ENCODE measurements at regions not wholly inside any gene's neighbourhood (a gene's known extent, or its start where the extent isn't known, plus 50 kb on each side); places are given as distances from the start of the nearest gene placed in this dataset.
A peak's percentile ranks its signal among the peaks of the same experiment; 100 is the strongest.

- H3K4me1 ChIP-seq (ENCODE audit: control insufficient read depth, extremely low read depth, insufficient read depth, low read length) = no peaks in the 10 kb centered on the region
- peak overlapping the region; percentile 63 for H2AFZ ChIP-seq (ENCODE audit: low read depth, low read length)
- H3K36me3 ChIP-seq (ENCODE audit: control insufficient read depth in 2 of 2, extremely low read depth in 1 of 2, insufficient read depth in 2 of 2, low read length in 2 of 2) = no peaks in the 10 kb centered on the region
- H3K4me3 ChIP-seq (replicated peaks in 1 of 3; ENCODE audit: insufficient read depth in 1 of 3, low read depth in 1 of 3, low read length in 3 of 3) = no peak overlapping the region
- DNase-seq (ENCODE audit: low read depth, low spot score) (peak; percentile 53), FAIRE-seq (peak; percentile 85)
- dilution Hi-C loops (cut with MboI; ENCODE audit: extremely low pct_ligation_motif_present, low sequenced_read_pairs) = no loop called here
- CTCF ChIA-PET = interaction anchor here (0.6 to 11.7 kb wide), 27 partner anchors 8 to 903 kb away, joined by 3 to 335 read pairs (median 4); no protein-coding TSS in a partner anchor
- BruUV-seq (replicated peaks) = no TSS peak
- intact Hi-C loops (cut with micrococcal nuclease) = loop anchor here (1.0 to 10.0 kb wide), 3 partner anchors 719 to 900 kb away; no protein-coding TSS in a partner anchor
- peak overlapping the region; percentile 30 for H3K4me2 ChIP-seq (ENCODE audit: insufficient read depth, low read length)
- no peaks in the 10 kb centered on the region for H3K9me1 ChIP-seq (replicated peaks; ENCODE audit: control insufficient read depth, extremely low read depth, insufficient read depth, low read length)
- no peaks in the 10 kb centered on the region for H3K9me3 ChIP-seq (replicated peaks; ENCODE audit: control insufficient read depth, insufficient read depth, low read length)
- POLR2A ChIA-PET = no interaction called here
- TF ChIP-seq FOS (IDR thresholded peaks at IDR 0.05; ENCODE audit: borderline replicate concordance, insufficient read depth, low read length) = no peak
- TF ChIP-seq, protein P1, sequence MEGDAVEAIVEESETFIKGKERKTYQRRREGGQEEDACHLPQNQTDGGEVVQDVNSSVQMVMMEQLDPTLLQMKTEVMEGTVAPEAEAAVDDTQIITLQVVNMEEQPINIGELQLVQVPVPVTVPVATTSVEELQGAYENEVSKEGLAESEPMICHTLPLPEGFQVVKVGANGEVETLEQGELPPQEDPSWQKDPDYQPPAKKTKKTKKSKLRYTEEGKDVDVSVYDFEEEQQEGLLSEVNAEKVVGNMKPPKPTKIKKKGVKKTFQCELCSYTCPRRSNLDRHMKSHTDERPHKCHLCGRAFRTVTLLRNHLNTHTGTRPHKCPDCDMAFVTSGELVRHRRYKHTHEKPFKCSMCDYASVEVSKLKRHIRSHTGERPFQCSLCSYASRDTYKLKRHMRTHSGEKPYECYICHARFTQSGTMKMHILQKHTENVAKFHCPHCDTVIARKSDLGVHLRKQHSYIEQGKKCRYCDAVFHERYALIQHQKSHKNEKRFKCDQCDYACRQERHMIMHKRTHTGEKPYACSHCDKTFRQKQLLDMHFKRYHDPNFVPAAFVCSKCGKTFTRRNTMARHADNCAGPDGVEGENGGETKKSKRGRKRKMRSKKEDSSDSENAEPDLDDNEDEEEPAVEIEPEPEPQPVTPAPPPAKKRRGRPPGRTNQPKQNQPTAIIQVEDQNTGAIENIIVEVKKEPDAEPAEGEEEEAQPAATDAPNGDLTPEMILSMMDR (IDR thresholded peaks at IDR 0.05; ENCODE audit: extremely low read depth in 1 of 2, insufficient read depth in 1 of 2, low read depth in 1 of 2, low read length in 2 of 2) = peak; percentile 50 to 61
- H3K9ac ChIP-seq (replicated peaks; ENCODE audit: extremely low read depth, insufficient read depth, low read length) = no peak overlapping the region
- no peak overlapping the region for H3K27ac ChIP-seq (ENCODE audit: insufficient read depth, low read depth, low read length)
- no peaks in the 10 kb centered on the region for H3K79me2 ChIP-seq (ENCODE audit: control insufficient read depth, insufficient read depth, low read length)
- peaks cover 15 to 17% of the 10 kb centered on the region in 2 experiments for H3K27me3 ChIP-seq (ENCODE audit: control insufficient read depth in 2 of 2, insufficient read depth in 2 of 2, low read length in 2 of 2)
- no peaks in the 10 kb centered on the region for H4K20me1 ChIP-seq (replicated peaks; ENCODE audit: control insufficient read depth, extremely low read depth, insufficient read depth, low read length)
Observed at GRCh38 chr7:42843205-42843800, 68.6 kb downstream of the C7orf25 start.

DNA sequence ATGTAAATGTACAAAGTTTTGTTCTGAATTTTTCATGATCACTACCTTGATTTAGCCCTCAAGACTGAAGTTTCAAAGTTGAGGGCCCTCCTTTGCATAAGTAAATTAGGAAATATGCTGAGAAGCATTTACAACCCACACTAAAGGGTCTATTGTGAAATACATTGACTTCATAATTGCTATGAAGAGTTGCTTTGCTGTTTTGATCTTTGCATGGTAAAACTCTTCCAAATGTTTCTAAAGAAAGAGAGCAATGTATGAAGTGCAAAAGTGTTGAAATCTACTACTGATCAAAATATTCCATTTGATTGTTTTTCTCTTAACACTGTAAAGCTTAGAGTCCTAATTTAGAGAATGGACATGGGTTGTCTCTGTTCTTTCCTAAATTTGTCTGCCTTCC is 77.2 kb downstream of the C7orf25 start:
- POLR2A ChIA-PET = no interaction called here

More for the DNA sequence above, 77.2 kb downstream of the C7orf25 start:
- Histone ChIP-seq H3K27ac (ENCODE audit: insufficient read depth, low read depth, low read length) (no peak overlapping the region), H3K79me2 (ENCODE audit: control insufficient read depth, insufficient read depth, low read length) (no peaks in the 10 kb centered on the region), H3K9ac (replicated peaks; ENCODE audit: extremely low read depth, insufficient read depth, low read length) (no peak overlapping the region), H3K27me3 (ENCODE audit: control insufficient read depth in 2 of 2, insufficient read depth in 2 of 2, low read length in 2 of 2) (peaks cover 0 to 5% of the 10 kb centered on the region in 2 experiments), H3K9me1 (replicated peaks; ENCODE audit: control insufficient read depth, extremely low read depth, insufficient read depth, low read length) (no peaks in the 10 kb centered on the region), H3K4me3 (replicated peaks in 1 of 3; ENCODE audit: insufficient read depth in 1 of 3, low read depth in 1 of 3, low read length in 3 of 3) (no peak overlapping the region), H3K4me1 (ENCODE audit: control insufficient read depth, extremely low read depth, insufficient read depth, low read length) (no peaks in the 10 kb centered on the region), H3K4me2 (ENCODE audit: insufficient read depth, low read length) (no peak overlapping the region), H3K36me3 (ENCODE audit: control insufficient read depth in 2 of 2, extremely low read depth in 1 of 2, insufficient read depth in 2 of 2, low read length in 2 of 2) (no peaks in the 10 kb centered on the region), H4K20me1 (replicated peaks; ENCODE audit: control insufficient read depth, extremely low read depth, insufficient read depth, low read length) (no peaks in the 10 kb centered on the region), H2AFZ (ENCODE audit: low read depth, low read length) (no peak overlapping the region), H3K9me3 (replicated peaks; ENCODE audit: control insufficient read depth, insufficient read depth, low read length) (no peaks in the 10 kb centered on the region)
- no TSS peak for BruUV-seq (replicated peaks)
- dilution Hi-C loops (cut with MboI; ENCODE audit: extremely low pct_ligation_motif_present, low sequenced_read_pairs) = no loop called here
- FAIRE-seq (no peak), DNase-seq (ENCODE audit: low read depth, low spot score) (no peak)
- CTCF ChIA-PET = interaction anchor here (1.4 to 11.7 kb wide), 3 partner anchors 9 to 895 kb away, joined by 6 to 335 read pairs (median 6); no protein-coding TSS in a partner anchor
- TF ChIP-seq, protein P1 (IDR thresholded peaks at IDR 0.05; ENCODE audit: extremely low read depth in 1 of 2, insufficient read depth in 1 of 2, low read depth in 1 of 2, low read length in 2 of 2) = no peak
- intact Hi-C loops (cut with micrococcal nuclease) = no loop called here
